DND-41 (cell line): ENCODE measurements at regions not wholly inside any gene's neighbourhood (a gene's known extent, or its start where the extent isn't known, plus 50 kb on each side); places are given as distances from the start of the nearest gene placed in this dataset.

ENCODE experiments used
- ATAC-seq: fragments of 200-7000 bp; cut with Tn5 transposase; 3 replicates; pipeline ENCODE4 v1.9.1; 2021; ENCODE audit warnings: low read depth; ENCODE audit not compliant: insufficient read depth
- DNase-seq: peaks from one replicate; pipeline ENCODE4 v3.0.0-alpha.2; 2020
- H2AFZ ChIP-seq: 2 replicates; pipeline ENCODE4 v1.6.0; 2012; ENCODE audit warnings: low read depth, low read length
- H3K27ac ChIP-seq: 2 replicates; pipeline ENCODE4 v1.5.1; 2012; ENCODE audit warnings: low read length, inconsistent platforms
- H3K27me3 ChIP-seq: fragments of 200-600 bp; sonication (generic); 2 replicates; pipeline ENCODE4 v1.6.0; 2012; ENCODE audit warnings: low read length, mild to moderate bottlenecking, inconsistent platforms; ENCODE audit not compliant: insufficient read depth, poor library complexity
- H3K36me3 ChIP-seq: 2 replicates; pipeline ENCODE4 v1.5.1; 2012; ENCODE audit warnings: low read length, inconsistent platforms; ENCODE audit not compliant: insufficient read depth
- H3K4me1 ChIP-seq: 2 replicates; pipeline ENCODE4 v1.5.1; 2012; ENCODE audit warnings: mild to moderate bottlenecking, low read length; ENCODE audit not compliant: insufficient read depth
- H3K4me2 ChIP-seq: 2 replicates; pipeline ENCODE4 v1.6.0; 2012; ENCODE audit warnings: mild to moderate bottlenecking, moderate library complexity, low read length, inconsistent platforms; ENCODE audit not compliant: insufficient read depth
- H3K4me3 ChIP-seq, 2 experiments: fragments of 200-600 bp in 1 of 2; shearing (Covaris generic) in 1 of 2; 2 replicates each; pipeline ENCODE4 v1.5.1; 2012 to 2016; ENCODE audit warnings: inconsistent platforms in 2 of 2, low read length in 2 of 2, mild to moderate bottlenecking in 2 of 2, low read depth in 1 of 2, moderate library complexity in 1 of 2
- H3K79me2 ChIP-seq: 2 replicates; pipeline ENCODE4 v1.6.0; 2012; ENCODE audit warnings: low read length, inconsistent platforms; ENCODE audit not compliant: insufficient read depth
- H3K9ac ChIP-seq: 2 replicates; pipeline ENCODE4 v1.6.0; 2012; ENCODE audit warnings: low read depth, mild to moderate bottlenecking, inconsistent platforms, low read length, moderate library complexity
- H3K9me3 ChIP-seq: 2 replicates; pipeline ENCODE4 v1.5.1; 2012; ENCODE audit warnings: low read length, moderate library complexity, mild to moderate bottlenecking, inconsistent platforms; ENCODE audit not compliant: insufficient read depth, severe bottlenecking
- H4K20me1 ChIP-seq: 2 replicates; pipeline ENCODE4 v1.6.0; 2012; ENCODE audit warnings: low read length; ENCODE audit not compliant: insufficient read depth
- CTCF ChIP-seq: IDR thresholded peaks from 2 replicates; pipeline ENCODE4 v1.5.1; 2012; ENCODE audit warnings: borderline replicate concordance, low read length, moderate library complexity, mild to moderate bottlenecking; ENCODE audit not compliant: poor library complexity, severe bottlenecking; ENCODE audit errors: extremely low read depth
- EZH2 ChIP-seq: IDR thresholded peaks from 3 replicates; pipeline ENCODE4 v1.6.1; 2012; ENCODE audit warnings: borderline replicate concordance, low read depth, mild to moderate bottlenecking, moderate library complexity, low read length, inconsistent platforms; ENCODE audit not compliant: severe bottlenecking

GRCh38 chr1:229984310-229984991 lies 82.6 kb upstream of the GALNT2 start:
- DNase-seq, result no peak
- no peak overlapping the region for H3K4me3 ChIP-seq
- no peak overlapping the region for H3K27ac ChIP-seq
- TF ChIP-seq CTCF (no peak), EZH2 (no peak)
- H3K9me3 ChIP-seq, result no peaks in the 10 kb centered on the region
- no peaks in the 10 kb centered on the region for H3K4me1 ChIP-seq
- no peaks in the 10 kb centered on the region for H3K36me3 ChIP-seq
- H2AFZ ChIP-seq, result no peak overlapping the region
- ATAC-seq, result peak; percentile 39; the same call in 1 of the 3 replicates
- no peaks in the 10 kb centered on the region for H4K20me1 ChIP-seq
- no peak overlapping the region for H3K4me2 ChIP-seq
- no peaks in the 10 kb centered on the region for H3K27me3 ChIP-seq
- no peak overlapping the region for H3K9ac ChIP-seq
- H3K79me2 ChIP-seq, result no peaks in the 10 kb centered on the region

- no peaks in the 10 kb centered on the region for H4K20me1 ChIP-seq
- H2AFZ ChIP-seq, result no peak overlapping the region
- no peak for ATAC-seq
- no peak for TF ChIP-seq EZH2
- H3K27me3 ChIP-seq, result no peaks in the 10 kb centered on the region
- H3K4me1 ChIP-seq, result no peaks in the 10 kb centered on the region
- H3K4me3 ChIP-seq, result no peak overlapping the region
- no peak overlapping the region for H3K4me2 ChIP-seq
- H3K36me3 ChIP-seq, result no peaks in the 10 kb centered on the region
- H3K9ac ChIP-seq, result no peak overlapping the region
- H3K27ac ChIP-seq, result no peak overlapping the region
- H3K79me2 ChIP-seq, result no peaks in the 10 kb centered on the region
- DNase-seq, result no peak
- no peaks in the 10 kb centered on the region for H3K9me3 ChIP-seq
Observed at GRCh38 chr1:229984992-229985612, 81.9 kb upstream of the GALNT2 start.

- Histone ChIP-seq H3K4me3 (no peak overlapping the region), H3K9me3 (no peaks in the 10 kb centered on the region), H2AFZ (no peak overlapping the region), H3K27me3 (no peaks in the 10 kb centered on the region), H3K79me2 (no peaks in the 10 kb centered on the region), H3K36me3 (no peaks in the 10 kb centered on the region), H3K9ac (no peak overlapping the region), H3K4me1 (no peaks in the 10 kb centered on the region), H3K4me2 (no peak overlapping the region), H4K20me1 (no peaks in the 10 kb centered on the region), H3K27ac (no peak overlapping the region)
- ATAC-seq, result no peak
- DNase-seq, result no peak
- TF ChIP-seq EZH2, result no peak
- TF ChIP-seq CTCF, result no peak
Observed at GRCh38 chr1:229985613-229986010, 81.4 kb upstream of the GALNT2 start.

- Histone ChIP-seq H3K4me2 (no peak overlapping the region), H4K20me1 (no peaks in the 10 kb centered on the region), H3K36me3 (no peaks in the 10 kb centered on the region), H2AFZ (no peak overlapping the region), H3K4me1 (no peaks in the 10 kb centered on the region), H3K9me3 (no peaks in the 10 kb centered on the region), H3K27ac (no peak overlapping the region), H3K27me3 (no peaks in the 10 kb centered on the region), H3K9ac (no peak overlapping the region), H3K79me2 (no peaks in the 10 kb centered on the region), H3K4me3 (no peak overlapping the region)
- DNase-seq (no peak), ATAC-seq (peak; percentile 84)
- TF ChIP-seq EZH2, result no peak
- TF ChIP-seq CTCF, result no peak
Observed at GRCh38 chr1:229986737-229987337, 80.2 kb upstream of the GALNT2 start.
